ENCODE measurements at regions not wholly inside any gene's neighbourhood (a gene's known extent, or its start where the extent isn't known, plus 50 kb on each side); places are given as distances from the start of the nearest gene placed in this dataset.

- Mint-ChIP-seq H3K36me3 (no peaks in the 10 kb centered on the region), H3K4me1 (no peaks in the 10 kb centered on the region), H3K9me3 (peaks cover 9% of the 10 kb centered on the region), H3K4me3 (no peak overlapping the region), H3K27me3 (ENCODE audit: low read depth) (no peaks in the 10 kb centered on the region), H3K27ac (no peak overlapping the region)
- DNase-seq (ENCODE audit: low spot score in 2 of 2, unreplicated experiment in 2 of 2) = no peak
- TF ChIP-seq, protein P1, sequence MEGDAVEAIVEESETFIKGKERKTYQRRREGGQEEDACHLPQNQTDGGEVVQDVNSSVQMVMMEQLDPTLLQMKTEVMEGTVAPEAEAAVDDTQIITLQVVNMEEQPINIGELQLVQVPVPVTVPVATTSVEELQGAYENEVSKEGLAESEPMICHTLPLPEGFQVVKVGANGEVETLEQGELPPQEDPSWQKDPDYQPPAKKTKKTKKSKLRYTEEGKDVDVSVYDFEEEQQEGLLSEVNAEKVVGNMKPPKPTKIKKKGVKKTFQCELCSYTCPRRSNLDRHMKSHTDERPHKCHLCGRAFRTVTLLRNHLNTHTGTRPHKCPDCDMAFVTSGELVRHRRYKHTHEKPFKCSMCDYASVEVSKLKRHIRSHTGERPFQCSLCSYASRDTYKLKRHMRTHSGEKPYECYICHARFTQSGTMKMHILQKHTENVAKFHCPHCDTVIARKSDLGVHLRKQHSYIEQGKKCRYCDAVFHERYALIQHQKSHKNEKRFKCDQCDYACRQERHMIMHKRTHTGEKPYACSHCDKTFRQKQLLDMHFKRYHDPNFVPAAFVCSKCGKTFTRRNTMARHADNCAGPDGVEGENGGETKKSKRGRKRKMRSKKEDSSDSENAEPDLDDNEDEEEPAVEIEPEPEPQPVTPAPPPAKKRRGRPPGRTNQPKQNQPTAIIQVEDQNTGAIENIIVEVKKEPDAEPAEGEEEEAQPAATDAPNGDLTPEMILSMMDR (IDR thresholded peaks at IDR 0.05; ENCODE audit: unreplicated experiment) = no peak
These were observed 484.6 kb upstream of the INTU start for GRCh38 chr4:127148165-127148564.

- DNase-seq (ENCODE audit: low spot score in 2 of 2, unreplicated experiment in 2 of 2) = no peak
- Mint-ChIP-seq H3K4me3 (no peak overlapping the region), H3K9me3 (peaks cover 9% of the 10 kb centered on the region), H3K4me1 (no peaks in the 10 kb centered on the region), H3K27me3 (ENCODE audit: low read depth) (no peaks in the 10 kb centered on the region), H3K36me3 (no peaks in the 10 kb centered on the region), H3K27ac (no peak overlapping the region)
- TF ChIP-seq, protein P1 (IDR thresholded peaks at IDR 0.05; ENCODE audit: unreplicated experiment) = no peak
These were observed 483.7 kb upstream of the INTU start for GRCh38 chr4:127149086-127149485.

GRCh38 chr4:127151941-127152340 lies 480.8 kb upstream of the INTU start:
- Mint-ChIP-seq H3K9me3 (peaks cover 9% of the 10 kb centered on the region), H3K36me3 (no peaks in the 10 kb centered on the region), H3K27me3 (ENCODE audit: low read depth) (no peaks in the 10 kb centered on the region), H3K4me3 (no peak overlapping the region), H3K4me1 (no peaks in the 10 kb centered on the region), H3K27ac (no peak overlapping the region)
- TF ChIP-seq, protein P1 (IDR thresholded peaks at IDR 0.05; ENCODE audit: unreplicated experiment) = no peak
- no peak for DNase-seq (ENCODE audit: low spot score in 2 of 2, unreplicated experiment in 2 of 2)

DNA sequence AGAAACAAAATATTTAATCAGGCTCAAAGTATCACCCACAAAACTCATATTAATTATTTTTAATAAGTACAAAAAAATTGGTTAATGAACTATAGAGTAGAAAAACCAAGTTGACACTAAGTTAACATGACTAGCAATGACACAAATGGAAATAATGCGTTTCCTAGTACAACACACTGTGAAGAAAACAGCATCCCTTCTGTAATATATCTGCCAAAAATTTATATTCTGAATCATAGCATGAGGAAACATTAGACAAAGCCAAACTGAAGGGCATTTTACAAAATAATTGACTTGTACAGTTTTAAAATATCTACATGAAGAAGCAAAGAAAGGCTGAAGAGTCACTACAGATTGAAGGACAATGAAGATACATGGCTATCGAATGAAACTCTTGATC lies 477.6 kb upstream of the INTU start:
- Mint-ChIP-seq H3K36me3 (no peaks in the 10 kb centered on the region), H3K27ac (no peak overlapping the region), H3K4me3 (no peak overlapping the region), H3K27me3 (ENCODE audit: low read depth) (no peaks in the 10 kb centered on the region), H3K9me3 (peaks cover 9% of the 10 kb centered on the region), H3K4me1 (no peaks in the 10 kb centered on the region)
- TF ChIP-seq, protein P1 (IDR thresholded peaks at IDR 0.05; ENCODE audit: unreplicated experiment) = no peak
- DNase-seq (ENCODE audit: low spot score in 2 of 2, unreplicated experiment in 2 of 2) = no peak

DNA sequence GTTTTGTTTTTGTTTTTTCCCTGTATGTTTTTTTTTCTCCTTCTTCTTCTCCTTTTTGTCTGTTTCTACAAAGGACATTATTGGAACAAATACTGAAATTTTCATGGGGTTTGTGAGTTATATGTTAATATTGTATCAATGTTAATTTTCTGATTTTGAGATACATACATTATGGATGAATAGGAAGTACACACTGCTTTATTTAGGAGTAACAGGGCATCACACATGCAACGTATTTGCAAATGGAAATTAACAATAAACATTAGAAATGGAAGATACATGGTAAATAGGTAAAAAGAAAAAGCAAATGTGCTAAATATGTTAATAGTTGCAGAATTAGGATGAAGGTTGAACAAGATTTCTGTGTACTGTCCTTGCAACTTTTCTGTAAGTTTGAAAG lies 477.2 kb upstream of the INTU start:
- Mint-ChIP-seq H3K36me3 (no peaks in the 10 kb centered on the region), H3K27ac (no peak overlapping the region), H3K9me3 (peaks cover 9% of the 10 kb centered on the region), H3K4me1 (no peaks in the 10 kb centered on the region), H3K27me3 (ENCODE audit: low read depth) (no peaks in the 10 kb centered on the region), H3K4me3 (no peak overlapping the region)
- TF ChIP-seq, protein P1 (IDR thresholded peaks at IDR 0.05; ENCODE audit: unreplicated experiment) = no peak
- no peak for DNase-seq (ENCODE audit: low spot score in 2 of 2, unreplicated experiment in 2 of 2)

- Mint-ChIP-seq H3K27me3 (ENCODE audit: low read depth) (no peaks in the 10 kb centered on the region), H3K9me3 (peaks cover 12% of the 10 kb centered on the region), H3K27ac (no peak overlapping the region), H3K36me3 (no peaks in the 10 kb centered on the region), H3K4me3 (no peak overlapping the region), H3K4me1 (no peaks in the 10 kb centered on the region)
- no peak for DNase-seq (ENCODE audit: low spot score in 2 of 2, unreplicated experiment in 2 of 2)
- TF ChIP-seq, protein P1 (IDR thresholded peaks at IDR 0.05; ENCODE audit: unreplicated experiment) = no peak
These were observed 470.0 kb upstream of the INTU start for GRCh38 chr4:127162741-127163140.
